HepG2 (cell line): ENCODE measurements at regions not wholly inside any gene's neighbourhood (a gene's known extent, or its start where the extent isn't known, plus 50 kb on each side); places are given as distances from the start of the nearest gene placed in this dataset.

Source experiments
- IRF2 ChIP-seq: IDR thresholded peaks from 2 replicates; pipeline ENCODE4 v1.6.1; 2018; ENCODE audit warnings: missing genetic modification reagents, missing compliant biosample characterization
- NCOA1 ChIP-seq: sonication (generic); formaldehyde crosslinking; IDR thresholded peaks from 2 replicates; pipeline ENCODE4 v1.9.0; 2021; ENCODE audit warnings: missing genetic modification reagents
- NR3C1 ChIP-seq: sonication (generic); formaldehyde crosslinking; IDR thresholded peaks from 2 replicates; pipeline ENCODE4 v1.4.0; 2020; ENCODE audit warnings: missing genetic modification reagents
- POLR2A ChIP-seq, 2 experiments: IDR thresholded peaks; 2 replicates each; pipeline ENCODE4 v1.6.1; 2011; ENCODE audit warnings: low read depth in 2 of 2, low read length in 2 of 2, mild to moderate bottlenecking in 1 of 2, moderate library complexity in 1 of 2; ENCODE audit not compliant: insufficient read depth in 1 of 2
- TCF12 ChIP-seq, 2 experiments: fragments of 450-650 bp in 1 of 2; sonication (generic) in 1 of 2; formaldehyde crosslinking in 1 of 2; IDR thresholded peaks; 2 replicates each; pipeline versions ENCODE4 v1.6.1 to v1.8.0; 2017 to 2022; ENCODE audit warnings: antibody characterized with exemption in 1 of 2, mild to moderate bottlenecking in 1 of 2, missing genetic modification reagents in 1 of 2, moderate library complexity in 1 of 2
- ZNF292 ChIP-seq: sonication (generic); formaldehyde crosslinking; IDR thresholded peaks from 2 replicates; pipeline ENCODE4 v1.8.1; 2022; ENCODE audit warnings: mild to moderate bottlenecking, low read depth, missing genetic modification reagents, borderline replicate concordance
- ZNF451 ChIP-seq: sonication (generic); formaldehyde crosslinking; IDR thresholded peaks from 2 replicates; pipeline ENCODE4 v1.5.0; 2020; ENCODE audit warnings: mild to moderate bottlenecking, missing genetic modification reagents
- TF ChIP-seq, protein P1 (sequence below): sonication (generic); formaldehyde crosslinking; IDR thresholded peaks from 2 replicates; pipeline ENCODE4 v1.4.0; 2020; ENCODE audit warnings: missing genetic modification reagents
- TF ChIP-seq, protein P2 (sequence below): sonication (generic); formaldehyde crosslinking; IDR thresholded peaks from 2 replicates; pipeline ENCODE4 v1.5.0; 2020; ENCODE audit warnings: mild to moderate bottlenecking, missing genetic modification reagents, moderate library complexity
- TF ChIP-seq, protein P3 (sequence below): sonication (generic); IDR thresholded peaks from 2 replicates; pipeline ENCODE4 v1.6.1; 2016; ENCODE audit warnings: low read depth, borderline replicate concordance
- TF ChIP-seq, protein P4 (sequence below): sonication (generic); formaldehyde crosslinking; IDR thresholded peaks from 2 replicates; pipeline ENCODE4 v1.4.0; 2020; ENCODE audit warnings: mild to moderate bottlenecking, missing genetic modification reagents
- TF ChIP-seq, protein P5 (sequence below): IDR thresholded peaks from 2 replicates; pipeline ENCODE4 v1.6.1; 2012; ENCODE audit warnings: inconsistent platforms

DNA sequence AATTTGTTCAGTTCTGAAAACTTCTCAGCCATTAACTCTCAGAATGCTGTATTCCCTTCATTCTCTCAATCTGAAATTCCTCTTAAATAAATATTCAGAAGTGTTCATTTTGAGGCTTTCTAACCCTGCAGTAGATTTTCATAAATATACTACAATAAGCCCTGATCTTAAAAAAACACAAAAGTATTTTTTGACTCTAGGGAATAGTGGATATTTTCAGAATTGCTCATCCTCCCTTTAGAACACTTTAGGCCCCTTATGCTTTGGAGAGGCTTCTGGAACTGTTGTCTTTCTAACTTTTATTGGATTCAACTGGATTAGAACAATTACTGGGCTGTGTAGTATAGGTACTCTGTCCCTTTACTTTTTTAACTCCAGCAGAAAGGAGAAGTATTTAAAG, 1662.6 kb upstream of the MIR17HG start:
- TF ChIP-seq ZNF451 (CRISPR knock-in tag) (no peak), POLR2A (IDR thresholded peaks at IDR 0.05; ENCODE audit: insufficient read depth in 1 of 2, low read depth in 2 of 2, low read length in 2 of 2) (no peak), IRF2 (CRISPR knock-in tag) (no peak), NR3C1 (CRISPR knock-in tag) (no peak), TCF12 (IDR thresholded peaks at IDR 0.05) (no peak), TCF12 (CRISPR knock-in tag; IDR thresholded peaks at IDR 0.05) (no peak), NCOA1 (CRISPR knock-in tag) (no peak), ZNF292 (CRISPR knock-in tag) (no peak)
- TF ChIP-seq, protein P1, sequence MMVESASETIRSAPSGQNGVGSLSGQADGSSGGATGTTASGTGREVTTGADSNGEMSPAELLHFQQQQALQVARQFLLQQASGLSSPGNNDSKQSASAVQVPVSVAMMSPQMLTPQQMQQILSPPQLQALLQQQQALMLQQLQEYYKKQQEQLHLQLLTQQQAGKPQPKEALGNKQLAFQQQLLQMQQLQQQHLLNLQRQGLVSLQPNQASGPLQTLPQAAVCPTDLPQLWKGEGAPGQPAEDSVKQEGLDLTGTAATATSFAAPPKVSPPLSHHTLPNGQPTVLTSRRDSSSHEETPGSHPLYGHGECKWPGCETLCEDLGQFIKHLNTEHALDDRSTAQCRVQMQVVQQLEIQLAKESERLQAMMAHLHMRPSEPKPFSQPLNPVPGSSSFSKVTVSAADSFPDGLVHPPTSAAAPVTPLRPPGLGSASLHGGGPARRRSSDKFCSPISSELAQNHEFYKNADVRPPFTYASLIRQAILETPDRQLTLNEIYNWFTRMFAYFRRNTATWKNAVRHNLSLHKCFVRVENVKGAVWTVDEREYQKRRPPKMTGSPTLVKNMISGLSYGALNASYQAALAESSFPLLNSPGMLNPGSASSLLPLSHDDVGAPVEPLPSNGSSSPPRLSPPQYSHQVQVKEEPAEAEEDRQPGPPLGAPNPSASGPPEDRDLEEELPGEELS (CRISPR knock-in tag): no peak
- TF ChIP-seq, protein P2, sequence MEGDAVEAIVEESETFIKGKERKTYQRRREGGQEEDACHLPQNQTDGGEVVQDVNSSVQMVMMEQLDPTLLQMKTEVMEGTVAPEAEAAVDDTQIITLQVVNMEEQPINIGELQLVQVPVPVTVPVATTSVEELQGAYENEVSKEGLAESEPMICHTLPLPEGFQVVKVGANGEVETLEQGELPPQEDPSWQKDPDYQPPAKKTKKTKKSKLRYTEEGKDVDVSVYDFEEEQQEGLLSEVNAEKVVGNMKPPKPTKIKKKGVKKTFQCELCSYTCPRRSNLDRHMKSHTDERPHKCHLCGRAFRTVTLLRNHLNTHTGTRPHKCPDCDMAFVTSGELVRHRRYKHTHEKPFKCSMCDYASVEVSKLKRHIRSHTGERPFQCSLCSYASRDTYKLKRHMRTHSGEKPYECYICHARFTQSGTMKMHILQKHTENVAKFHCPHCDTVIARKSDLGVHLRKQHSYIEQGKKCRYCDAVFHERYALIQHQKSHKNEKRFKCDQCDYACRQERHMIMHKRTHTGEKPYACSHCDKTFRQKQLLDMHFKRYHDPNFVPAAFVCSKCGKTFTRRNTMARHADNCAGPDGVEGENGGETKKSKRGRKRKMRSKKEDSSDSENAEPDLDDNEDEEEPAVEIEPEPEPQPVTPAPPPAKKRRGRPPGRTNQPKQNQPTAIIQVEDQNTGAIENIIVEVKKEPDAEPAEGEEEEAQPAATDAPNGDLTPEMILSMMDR: no peak
- TF ChIP-seq, protein P3, sequence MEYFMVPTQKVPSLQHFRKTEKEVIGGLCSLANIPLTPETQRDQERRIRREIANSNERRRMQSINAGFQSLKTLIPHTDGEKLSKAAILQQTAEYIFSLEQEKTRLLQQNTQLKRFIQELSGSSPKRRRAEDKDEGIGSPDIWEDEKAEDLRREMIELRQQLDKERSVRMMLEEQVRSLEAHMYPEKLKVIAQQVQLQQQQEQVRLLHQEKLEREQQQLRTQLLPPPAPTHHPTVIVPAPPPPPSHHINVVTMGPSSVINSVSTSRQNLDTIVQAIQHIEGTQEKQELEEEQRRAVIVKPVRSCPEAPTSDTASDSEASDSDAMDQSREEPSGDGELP: no peak
- TF ChIP-seq, protein P4, sequence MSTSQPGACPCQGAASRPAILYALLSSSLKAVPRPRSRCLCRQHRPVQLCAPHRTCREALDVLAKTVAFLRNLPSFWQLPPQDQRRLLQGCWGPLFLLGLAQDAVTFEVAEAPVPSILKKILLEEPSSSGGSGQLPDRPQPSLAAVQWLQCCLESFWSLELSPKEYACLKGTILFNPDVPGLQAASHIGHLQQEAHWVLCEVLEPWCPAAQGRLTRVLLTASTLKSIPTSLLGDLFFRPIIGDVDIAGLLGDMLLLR (CRISPR knock-in tag): no peak
- TF ChIP-seq, protein P5, sequence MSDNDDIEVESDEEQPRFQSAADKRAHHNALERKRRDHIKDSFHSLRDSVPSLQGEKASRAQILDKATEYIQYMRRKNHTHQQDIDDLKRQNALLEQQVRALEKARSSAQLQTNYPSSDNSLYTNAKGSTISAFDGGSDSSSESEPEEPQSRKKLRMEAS: no peak
